COLO668 (cell line): ENCODE measurements at regions not wholly inside any gene's neighbourhood (a gene's known extent, or its start where the extent isn't known, plus 50 kb on each side); places are given as distances from the start of the nearest gene placed in this dataset.
"Not testable (repeated sequence)": the region's sequence is repeated elsewhere in the genome, so short reads cannot be mapped to it uniquely, and the experiment has no call there.

Experiments
- DNase-seq: peaks from one replicate; lab custom pipeline; 2025; ENCODE audit not compliant: unreplicated experiment; lab: John Stamatoyannopoulos, UW

DNA sequence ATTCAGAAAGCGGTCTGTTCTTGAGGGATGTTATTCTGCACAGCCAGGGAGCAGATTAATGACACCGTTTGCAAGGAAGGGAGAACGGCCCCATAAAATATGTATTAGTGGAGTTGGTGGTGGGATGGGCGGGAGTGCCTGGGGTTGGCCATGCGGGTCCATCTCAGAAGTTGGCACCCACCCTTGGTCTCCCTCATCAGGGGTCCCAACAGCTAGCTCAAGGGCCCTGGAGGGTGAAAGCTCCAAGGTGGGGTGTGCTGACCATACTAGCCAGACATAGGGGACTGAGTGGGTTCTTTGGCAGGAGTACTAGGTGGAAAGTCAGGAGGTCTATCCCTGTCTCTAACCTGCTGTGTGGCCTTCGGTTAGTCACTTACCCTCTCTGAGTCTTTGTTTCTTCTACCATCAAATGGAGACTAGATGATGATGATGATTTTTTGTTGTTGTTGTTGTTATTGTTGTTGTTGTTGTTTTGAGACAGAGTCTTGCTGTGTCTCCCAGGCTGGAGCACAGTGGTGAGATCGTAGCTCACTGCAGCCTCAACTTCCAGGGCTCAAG, 83.2 kb upstream of the BRD7 start:
- DNase-seq = no peak

GRCh38 chr16:50450957-50451356, 82.2 kb upstream of the BRD7 start:
- no peak for DNase-seq

- DNase-seq = no peak
Measured at GRCh38 chr16:50449800-50450199, 81.0 kb upstream of the BRD7 start.

DNA sequence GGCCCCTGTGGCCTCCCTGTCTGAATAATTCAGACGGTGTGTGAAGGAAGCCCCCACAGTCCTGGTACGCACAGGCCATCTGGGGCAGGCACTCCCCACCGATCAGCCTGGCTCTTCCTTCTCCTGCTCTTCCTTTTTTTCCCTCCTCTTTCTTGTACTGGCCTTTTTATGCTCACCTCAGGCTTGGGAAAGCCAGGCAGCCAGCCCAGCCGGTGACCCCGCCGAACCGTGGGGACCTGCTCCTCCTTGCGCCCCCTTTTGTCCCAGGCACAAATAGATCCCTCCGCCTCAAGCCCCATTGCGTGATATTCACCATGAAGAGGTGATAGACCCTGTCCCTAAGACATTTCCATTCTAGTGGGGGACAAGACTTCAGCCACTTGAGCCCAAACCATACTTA, 80.2 kb upstream of the BRD7 start:
- DNase-seq = no peak

DNA sequence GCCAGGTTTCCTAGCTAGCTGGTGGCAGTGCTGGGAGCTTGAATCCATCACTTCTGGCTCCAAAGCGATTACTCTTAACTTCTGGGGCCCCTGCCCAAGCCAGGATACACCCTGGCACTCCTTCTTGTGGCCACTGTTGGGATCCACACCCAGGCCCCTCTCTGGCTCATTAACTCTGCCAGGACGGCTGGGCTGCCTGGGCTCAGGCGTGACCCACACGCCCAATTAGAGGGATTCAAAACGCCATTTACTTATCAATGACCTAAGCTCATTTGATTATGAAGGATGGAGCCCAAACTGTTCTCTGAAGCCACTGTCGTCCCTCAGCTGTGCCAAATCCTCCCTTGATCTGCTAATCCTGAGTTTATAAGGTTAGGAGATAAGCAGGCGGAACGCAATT, 79.7 kb upstream of the BRD7 start:
- DNase-seq = no peak

DNA sequence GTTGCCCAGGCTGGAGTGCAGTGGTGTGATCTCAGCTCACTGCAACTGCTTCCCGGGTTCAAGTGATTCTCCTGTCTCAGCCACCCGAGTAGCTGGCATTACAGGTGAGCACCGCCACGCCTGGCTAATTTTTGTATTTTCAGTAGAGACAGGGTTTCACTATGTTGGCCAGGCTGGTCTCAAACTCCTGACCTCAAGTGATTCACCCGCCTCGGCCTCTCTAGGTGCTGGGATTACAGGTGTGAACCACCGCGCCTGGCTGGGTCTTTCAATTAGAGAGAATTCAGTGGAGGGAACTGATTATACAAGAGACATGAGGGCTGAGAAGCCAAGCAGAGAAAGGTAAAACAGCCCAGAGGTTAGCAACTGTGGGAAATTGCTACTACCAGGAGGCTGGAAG, 78.6 kb upstream of the BRD7 start:
- DNase-seq = not testable (repeated sequence)

GRCh38 chr16:50446861-50447260, 78.1 kb upstream of the BRD7 start:
- DNase-seq = no peak

DNA sequence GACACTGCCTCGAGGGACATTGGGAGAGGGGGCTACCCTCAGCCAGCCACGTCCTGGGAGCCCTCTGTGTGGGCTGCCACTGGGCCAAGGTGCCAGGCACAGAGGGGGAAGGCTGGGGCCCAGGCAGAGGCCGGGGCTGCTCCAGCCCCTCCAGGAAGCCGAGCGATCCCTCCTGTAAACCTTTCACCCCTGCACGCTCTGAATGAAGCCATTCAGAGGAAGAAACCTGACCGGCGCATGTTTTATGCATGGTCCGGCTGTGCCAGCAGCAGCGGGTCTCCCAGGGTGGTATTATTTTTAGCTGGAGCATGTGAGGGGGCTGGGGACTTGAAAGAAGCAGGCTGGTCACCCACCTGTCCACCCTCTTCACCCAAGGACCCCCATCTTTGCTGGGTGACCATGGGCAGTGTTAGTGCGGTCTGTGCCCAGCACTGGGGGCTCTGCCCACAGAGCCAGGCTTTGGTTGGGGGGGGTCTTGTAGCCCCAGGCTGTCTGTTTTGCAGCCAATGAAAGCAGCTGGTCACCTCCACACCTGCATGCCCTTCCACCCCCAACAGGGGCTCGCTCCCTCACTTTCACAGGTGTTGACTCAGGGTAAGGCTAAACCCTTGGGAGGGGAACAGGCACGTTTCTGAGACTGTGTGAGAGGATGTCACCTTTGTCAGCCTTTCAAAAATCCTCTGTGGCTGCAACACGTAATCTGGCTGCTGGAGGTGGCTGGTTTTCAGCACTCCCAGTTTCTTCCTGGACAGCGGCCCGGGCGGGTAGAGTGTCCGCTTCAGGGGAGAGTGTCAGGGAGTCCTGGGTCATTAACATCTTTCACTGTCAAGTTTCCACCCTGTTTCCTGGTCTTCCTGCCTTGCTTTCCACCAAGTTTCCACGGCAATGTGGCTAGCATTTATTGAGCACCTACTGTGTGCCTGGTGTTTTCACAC, 77.1 kb upstream of the BRD7 start:
- no peak for DNase-seq

DNA sequence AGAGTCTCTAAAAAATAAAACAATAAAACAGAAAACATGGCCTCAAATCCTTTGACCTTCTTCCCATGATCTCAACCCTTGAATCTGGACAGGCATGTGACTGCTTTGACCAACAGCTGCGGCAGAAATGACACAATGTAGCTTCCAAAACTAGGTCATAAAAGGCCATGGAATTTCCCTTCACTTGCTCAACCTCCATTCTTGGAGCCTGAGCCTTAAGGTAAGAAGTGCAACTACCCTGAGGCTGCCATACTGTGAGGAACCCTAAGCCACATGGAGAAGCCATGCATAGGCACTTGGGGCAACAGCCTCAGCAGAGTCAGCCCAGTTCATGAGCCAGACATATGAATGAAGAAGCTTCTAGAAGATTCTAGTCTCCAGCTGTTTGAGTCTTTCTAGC, 75.7 kb upstream of the BRD7 start:
- no peak for DNase-seq

DNA sequence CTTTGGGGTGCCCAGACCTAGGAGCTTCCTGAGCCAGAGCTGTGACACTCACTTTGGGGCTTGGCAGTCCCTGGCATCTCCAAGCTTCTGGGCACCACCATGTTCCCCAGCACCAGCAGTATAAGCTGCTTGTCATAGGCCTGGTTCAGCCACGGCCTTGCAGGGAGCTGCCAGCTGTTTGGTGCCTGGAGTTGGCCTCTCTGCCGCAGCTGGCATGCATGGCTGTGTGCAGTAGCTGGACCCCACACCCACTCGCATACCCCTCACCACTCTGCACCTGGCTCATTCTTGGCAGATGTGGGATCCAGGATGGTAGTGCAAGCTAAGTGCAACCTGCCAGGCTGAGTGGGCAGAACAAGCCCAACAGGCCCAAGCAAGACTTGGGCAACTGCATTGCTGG, 73.4 kb upstream of the BRD7 start:
- DNase-seq = no peak

DNA sequence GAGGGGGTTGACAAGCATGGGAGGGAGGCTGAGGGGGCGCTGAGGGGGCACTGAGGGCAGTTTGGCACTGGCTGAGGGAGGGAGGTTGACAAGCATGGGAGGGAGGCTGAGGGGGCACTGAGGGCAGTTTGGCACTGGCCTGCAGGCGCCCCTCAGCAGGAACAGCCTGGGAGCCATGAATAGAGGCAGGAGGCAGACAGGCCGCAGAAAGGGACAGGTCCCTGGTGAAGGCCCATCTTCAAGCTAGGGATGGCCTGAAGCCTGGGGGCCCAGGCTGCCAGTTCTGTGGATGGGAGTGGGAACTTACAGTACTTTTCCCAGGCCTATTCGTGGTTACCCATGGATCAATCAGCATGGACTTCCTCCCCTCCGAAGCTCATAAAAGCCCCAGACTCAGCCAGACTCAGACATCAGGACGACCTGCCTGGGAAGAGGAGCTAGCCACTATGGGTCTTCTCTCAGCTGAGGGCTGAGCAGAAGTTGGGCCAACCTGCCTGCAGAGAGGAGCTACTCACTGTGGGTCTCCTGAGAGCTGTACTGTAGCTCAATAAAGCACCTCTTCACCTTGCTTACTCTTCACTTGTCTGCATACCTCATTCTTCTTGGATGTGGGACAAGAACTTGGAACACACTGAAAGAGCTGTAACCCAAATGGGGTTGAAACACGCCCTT, 72.8 kb upstream of the BRD7 start:
- DNase-seq = no peak

DNA sequence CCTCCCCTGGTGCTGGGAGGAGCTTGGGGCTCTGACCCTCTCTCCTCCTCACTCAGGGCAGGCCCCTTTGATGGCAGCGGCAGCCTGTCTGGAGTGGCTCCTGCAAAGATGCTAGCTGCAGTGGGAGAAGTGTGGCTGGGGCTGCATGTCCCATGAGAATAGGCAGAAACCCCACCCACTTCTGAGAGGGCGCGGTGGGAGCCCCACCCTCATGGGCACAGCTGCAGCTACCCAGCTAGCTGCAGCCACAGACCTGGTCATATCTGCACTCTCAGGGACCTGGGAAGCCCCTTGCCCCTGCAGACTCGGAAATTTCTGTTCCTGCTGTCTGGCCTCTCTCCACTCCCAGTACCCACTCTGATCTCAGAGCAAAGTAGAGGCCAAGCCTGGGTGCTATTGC, 72.2 kb upstream of the BRD7 start:
- DNase-seq = no peak

GRCh38 chr16:50440531-50440930, 71.7 kb upstream of the BRD7 start:
- no peak for DNase-seq

DNA sequence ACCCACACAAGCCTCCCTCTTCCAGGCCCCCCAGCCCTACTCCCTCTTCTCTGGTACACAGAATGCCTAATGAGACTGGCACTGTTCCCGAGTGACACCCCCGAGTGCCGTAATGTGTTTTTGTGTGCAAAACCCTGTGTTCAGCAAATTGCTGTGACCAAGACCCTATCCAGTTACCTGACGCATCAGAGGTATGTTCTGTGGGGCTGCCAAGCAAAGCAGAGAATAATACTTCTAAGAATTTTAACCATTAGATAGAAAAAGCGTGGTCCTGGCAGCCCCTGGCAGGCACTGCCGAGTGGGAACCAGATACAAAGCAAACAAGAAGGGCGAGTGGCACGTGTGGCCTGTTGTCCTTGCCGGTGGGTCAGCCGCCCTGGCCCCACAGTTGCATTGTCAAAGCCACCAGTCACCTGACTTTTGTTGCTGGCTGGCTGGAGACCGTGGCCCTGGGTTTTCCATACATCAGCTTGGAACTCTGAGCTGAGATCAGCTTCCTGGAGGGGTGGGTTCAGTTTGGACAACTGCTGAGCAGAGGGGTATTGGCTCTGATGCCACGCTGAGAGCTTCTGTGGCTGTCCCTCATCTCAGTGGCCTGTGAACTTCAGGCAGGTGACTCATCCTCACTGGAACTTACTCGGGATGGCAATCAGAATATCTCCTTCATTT, 69.1 kb upstream of the BRD7 start:
- DNase-seq = no peak

DNA sequence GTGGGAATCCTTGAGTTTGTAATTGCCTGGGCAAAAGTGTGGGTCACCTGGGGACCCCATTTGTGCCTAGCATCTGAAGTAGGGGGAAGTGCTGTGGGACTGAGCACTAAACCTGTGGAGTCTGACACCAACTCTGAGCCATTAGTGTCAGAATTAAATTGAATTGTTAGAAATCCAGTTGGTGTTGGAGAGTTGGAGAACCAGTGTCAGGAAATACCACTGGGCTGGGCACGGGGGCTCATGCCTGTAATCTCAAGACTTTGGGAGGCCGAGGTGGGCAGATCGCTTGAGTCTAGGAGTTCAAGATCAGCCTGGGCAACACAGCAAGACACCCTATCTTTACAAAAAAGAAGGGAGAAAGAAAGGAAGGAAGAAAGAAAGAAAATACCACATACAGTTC, 67.5 kb upstream of the BRD7 start:
- DNase-seq = no peak

DNA sequence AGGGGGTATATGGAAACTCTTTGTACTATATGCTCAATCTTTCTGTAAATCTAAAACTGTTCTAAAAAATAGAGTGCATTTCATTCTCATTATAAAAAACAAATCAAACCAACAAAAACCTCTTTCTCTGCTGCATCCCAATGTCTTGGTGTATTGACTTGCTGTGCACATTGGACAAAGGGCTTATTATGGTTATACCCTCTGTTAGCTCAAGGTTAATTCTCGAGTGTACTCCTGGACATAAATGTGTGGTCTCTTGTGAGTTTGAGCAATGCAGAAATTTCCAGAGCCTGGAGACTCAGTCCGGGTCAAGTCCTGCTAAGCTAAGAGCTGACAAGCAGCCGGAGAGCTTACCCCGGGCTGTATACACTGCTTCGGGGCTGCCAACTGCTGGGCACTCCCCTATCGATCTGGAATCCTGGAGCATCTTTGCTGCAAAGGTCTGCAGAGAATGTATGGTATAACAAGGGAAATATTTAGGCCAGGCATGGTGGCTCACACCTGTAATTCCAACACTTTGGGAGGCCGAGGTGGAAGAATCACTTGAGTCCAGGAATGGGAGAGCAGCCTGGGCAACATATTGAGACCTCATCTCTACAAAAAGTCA, 66.2 kb upstream of the BRD7 start:
- no peak for DNase-seq

- no peak for DNase-seq
Measured at GRCh38 chr16:50430076-50430475, 61.3 kb upstream of the BRD7 start.

- no peak for DNase-seq
Measured at GRCh38 chr16:50428742-50429141, 60.0 kb upstream of the BRD7 start.

- DNase-seq = no peak
Measured at GRCh38 chr16:50428116-50428515, 59.3 kb upstream of the BRD7 start.

DNA sequence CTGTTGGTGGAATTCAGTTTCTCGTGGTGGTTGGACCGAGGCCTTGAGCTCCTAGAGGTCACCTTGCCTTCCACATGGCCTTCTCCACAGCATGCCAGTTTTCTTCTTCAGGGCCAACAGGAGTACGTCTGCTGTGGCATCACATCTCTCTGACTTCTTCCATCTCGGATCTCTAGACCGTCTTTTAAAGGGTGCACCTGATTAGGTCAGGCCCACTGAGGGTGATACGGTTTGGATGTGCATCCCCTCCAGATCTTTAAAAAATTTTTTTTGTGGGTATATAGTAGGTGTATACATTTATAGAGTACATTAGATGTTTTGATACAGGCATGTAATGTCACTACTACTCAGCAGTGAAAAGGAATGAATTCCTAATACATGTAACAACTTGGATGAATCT, 58.3 kb upstream of the BRD7 start:
- no peak for DNase-seq

DNA sequence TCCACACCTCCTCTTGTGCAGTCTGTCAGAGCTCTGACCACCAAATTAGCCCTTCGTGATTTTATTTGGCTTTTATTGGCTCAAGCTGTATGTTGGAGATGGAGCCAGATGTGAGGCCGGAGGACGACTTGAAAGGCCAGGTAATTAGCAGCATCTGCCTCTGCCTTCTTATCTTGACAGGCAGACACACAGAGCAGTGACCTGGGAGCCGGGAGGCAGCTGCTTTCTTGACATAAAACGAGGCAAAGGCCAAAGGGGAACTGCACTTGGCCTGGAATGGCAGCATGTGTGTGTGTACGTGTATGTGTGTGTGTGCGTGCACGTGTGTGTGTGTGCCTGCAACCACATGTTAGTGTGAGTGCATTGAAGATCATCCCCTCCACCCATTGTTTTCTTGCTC, 56.9 kb upstream of the BRD7 start:
- DNase-seq = no peak
